IMR-90 (cell line): ENCODE measurements at regions not wholly inside any gene's neighbourhood (a gene's known extent, or its start where the extent isn't known, plus 50 kb on each side); places are given as distances from the start of the nearest gene placed in this dataset.

Source experiments
- ATAC-seq: fragments of 200-7000 bp; cut with Tn5 transposase; 2 replicates; pipeline ENCODE4 v1.9.1; 2020; ENCODE audit warnings: low read depth, mild to moderate bottlenecking, moderate library complexity
- BruUV-seq: library from RNA; stranded (reverse); fragments of 400-500 nt; replicated peaks from 2 replicates; lab custom pipeline; 2021; lab: Mats Ljungman, UMichigan
- CTCF ChIA-PET: fragments of 300-600 bp; formaldehyde crosslinking; extraction: SDS; loops from one replicate; lab custom pipeline; 2021; ENCODE audit warnings: antibody characterized with exemption; lab: Yijun Ruan, JAX
- POLR2A ChIA-PET: fragments of 300-600 bp; sonication (Branson Sonifier 250); formaldehyde crosslinking; loops from one replicate; lab custom pipeline; 2022; ENCODE audit warnings: antibody characterized with exemption; ENCODE audit not compliant: unreplicated experiment; lab: Charles Lee
- DNase-seq: peaks from one replicate; pipeline ENCODE4 v3.0.0; 2013
- H2AFZ ChIP-seq: replicated peaks from 2 replicates; pipeline ENCODE3; 2013; ENCODE audit warnings: low read length, mild to moderate bottlenecking; ENCODE audit not compliant: poor library complexity
- H2AK5ac ChIP-seq: 2 replicates; pipeline ENCODE4 v1.6.1; 2013; ENCODE audit warnings: low read depth, low read length, inconsistent platforms
- H2AK9ac ChIP-seq: replicated peaks from 2 replicates; pipeline ENCODE3; 2013; ENCODE audit warnings: mild to moderate bottlenecking, low read depth, low read length, moderate library complexity; ENCODE audit not compliant: poor library complexity
- H2BK120ac ChIP-seq: 2 replicates; pipeline ENCODE4 v1.6.1; 2013; ENCODE audit warnings: low read depth, low read length, inconsistent platforms
- H2BK15ac ChIP-seq: 3 replicates; pipeline ENCODE4 v1.6.1; 2013; ENCODE audit warnings: low read depth, low read length, inconsistent platforms
- H2BK20ac ChIP-seq: 2 replicates; pipeline ENCODE4 v1.6.1; 2013; ENCODE audit warnings: low read depth, mild to moderate bottlenecking, inconsistent platforms, low read length, moderate library complexity
- H2BK5ac ChIP-seq: 2 replicates; pipeline ENCODE4 v1.6.1; 2013; ENCODE audit warnings: mild to moderate bottlenecking, low read depth, low read length, inconsistent platforms; ENCODE audit not compliant: poor library complexity, severe bottlenecking
- H3K14ac ChIP-seq: replicated peaks from 2 replicates; pipeline ENCODE4 v1.6.1; 2013; ENCODE audit warnings: low read depth, low read length, inconsistent platforms
- H3K18ac ChIP-seq: 2 replicates; pipeline ENCODE4 v1.6.1; 2013; ENCODE audit warnings: low read depth, low read length, control low read depth
- H3K23ac ChIP-seq: 2 replicates; pipeline ENCODE4 v1.6.1; 2013; ENCODE audit warnings: low read depth, low read length, inconsistent platforms
- H3K27ac ChIP-seq: 2 replicates; pipeline ENCODE4 v1.5.1; 2013; ENCODE audit warnings: mild to moderate bottlenecking, control low read depth, low read length; ENCODE audit not compliant: insufficient read depth
- H3K27me3 ChIP-seq: 2 replicates; pipeline ENCODE4 v1.6.1; 2013; ENCODE audit warnings: low read length; ENCODE audit not compliant: control insufficient read depth, insufficient read depth
- H3K36me3 ChIP-seq: 2 replicates; pipeline ENCODE4 v1.6.1; 2013; ENCODE audit warnings: low read length, mixed read lengths; ENCODE audit not compliant: control insufficient read depth, insufficient read depth
- H3K4ac ChIP-seq: 2 replicates; pipeline ENCODE4 v1.6.1; 2013; ENCODE audit warnings: low read depth, low read length, inconsistent platforms
- H3K4me1 ChIP-seq: 2 replicates; pipeline ENCODE4 v1.6.1; 2013; ENCODE audit warnings: low read length, mixed read lengths; ENCODE audit not compliant: control insufficient read depth, insufficient read depth
- H3K4me2 ChIP-seq: 2 replicates; pipeline ENCODE4 v1.6.1; 2013; ENCODE audit warnings: low read depth, mild to moderate bottlenecking, control low read depth, low read length, moderate library complexity
- H3K4me3 ChIP-seq: 2 replicates; pipeline ENCODE4 v1.5.1; 2013; ENCODE audit warnings: low read depth, mild to moderate bottlenecking, control low read depth, low read length, moderate library complexity; ENCODE audit not compliant: insufficient read depth
- H3K56ac ChIP-seq: 2 replicates; pipeline ENCODE4 v1.6.1; 2013; ENCODE audit warnings: low read length, inconsistent platforms; ENCODE audit not compliant: insufficient read depth; ENCODE audit errors: extremely low read depth
- H3K79me1 ChIP-seq, 2 experiments: 2 replicates each; pipeline ENCODE4 v1.6.1; 2013; ENCODE audit warnings: low read length in 2 of 2, inconsistent platforms in 1 of 2, low read depth in 1 of 2
- H3K9ac ChIP-seq: 2 replicates; pipeline ENCODE4 v1.6.1; 2013; ENCODE audit warnings: low read depth, low read length, control low read depth
- H3K9me1 ChIP-seq: 2 replicates; pipeline ENCODE4 v1.6.1; 2013; ENCODE audit warnings: low read length, inconsistent platforms; ENCODE audit not compliant: insufficient read depth
- H3K9me3 ChIP-seq: 2 replicates; pipeline ENCODE4 v1.6.1; 2013; ENCODE audit warnings: low read length; ENCODE audit not compliant: control insufficient read depth, insufficient read depth
- H4K20me1 ChIP-seq: 2 replicates; pipeline ENCODE4 v1.6.1; 2013; ENCODE audit warnings: low read length, inconsistent platforms; ENCODE audit not compliant: insufficient read depth
- H4K5ac ChIP-seq: 2 replicates; pipeline ENCODE4 v1.6.1; 2013; ENCODE audit warnings: mild to moderate bottlenecking, low read depth, low read length, control low read depth
- H4K8ac ChIP-seq, 2 experiments: 2 replicates each; pipeline ENCODE4 v1.6.1; 2013; ENCODE audit warnings: low read depth in 2 of 2, low read length in 2 of 2, control low read depth in 1 of 2, inconsistent platforms in 1 of 2
- H4K91ac ChIP-seq: 2 replicates; pipeline ENCODE4 v1.6.1; 2013; ENCODE audit warnings: low read depth, low read length, inconsistent platforms; ENCODE audit not compliant: insufficient read depth
- CEBPB ChIP-seq: IDR thresholded peaks from 2 replicates; pipeline ENCODE4 v1.6.1; 2012; ENCODE audit warnings: low read depth, low read length, improper control_type of control experiment
- WGBS, 2 experiments: methylation state at CpG; one replicate each; pipeline versions ENCODE4 v1.1.5 to v1.1.7; 2013; ENCODE audit warnings: missing lambda C conversion rate in 2 of 2; ENCODE audit not compliant: insufficient read length in 1 of 2; ENCODE audit errors: extremely low coverage in 2 of 2; 5-methylcytosine and 5-hydroxymethylcytosine counted together
- dilution Hi-C: fragments of 300-500 bp; cut with HindIII; formaldehyde crosslinking; loops from one replicate; pipeline ENCODE4 v1.14.3; 2018; ENCODE audit warnings: low sequenced_read_pairs; ENCODE audit not compliant: unreplicated experiment
- in situ Hi-C: fragments of 300-500 bp; cut with MboI; formaldehyde crosslinking; loops from 3 replicates; pipeline ENCODE4 v1.14.3; 2019; ENCODE audit warnings: low sequenced_read_pairs, inconsistent platforms, mixed read lengths
- intact Hi-C: fragments of 100-400 bp; cut with micrococcal nuclease; formaldehyde crosslinking; loops from 2 replicates; pipeline ENCODE4 v1.10.0; 2022

GRCh38 chr7:27312820-27313219 is 70.2 kb downstream of the EVX1 start:
- H3K4me1 ChIP-seq: no peaks in the 10 kb centered on the region
- no peak for TF ChIP-seq CEBPB
- no peak overlapping the region for H3K56ac ChIP-seq
- no peaks in the 10 kb centered on the region for H3K9me3 ChIP-seq
- no peak for ATAC-seq
- H2BK15ac ChIP-seq: no peak overlapping the region
- H4K20me1 ChIP-seq: no peaks in the 10 kb centered on the region
- ChIA-PET POLR2A (no interaction called here), CTCF (no interaction called here)
- 83% methylated on average over 1 of the region's 4 CpGs; no CpG with 5 or more reads in 1 of the 2 experiments for WGBS, 2 experiments
- no peaks in the 10 kb centered on the region for H3K79me1 ChIP-seq
- no peaks in the 10 kb centered on the region for H3K9me1 ChIP-seq
- DNase-seq: no peak
- H2AFZ ChIP-seq: no peak overlapping the region
- intact Hi-C loops: no loop called here
- H2AK5ac ChIP-seq: no peak overlapping the region
- dilution Hi-C loops: no loop called here
- H3K4ac ChIP-seq: no peak overlapping the region
- no peak overlapping the region for H2BK120ac ChIP-seq
- H3K23ac ChIP-seq: no peak overlapping the region
- no peaks in the 10 kb centered on the region for H3K36me3 ChIP-seq
- in situ Hi-C loops: no loop called here
- no peak overlapping the region for H3K9ac ChIP-seq
- no peak overlapping the region for H4K8ac ChIP-seq
- no peak overlapping the region for H3K4me3 ChIP-seq
- H2AK9ac ChIP-seq: no peak overlapping the region
- no peak overlapping the region for H3K18ac ChIP-seq
- H4K5ac ChIP-seq: no peak overlapping the region
- peaks cover 7% of the 10 kb centered on the region for H3K27me3 ChIP-seq
- no peak overlapping the region for H2BK5ac ChIP-seq
- no peak overlapping the region for H3K27ac ChIP-seq
- H3K4me2 ChIP-seq: no peak overlapping the region
- no peak overlapping the region for H4K91ac ChIP-seq
- H2BK20ac ChIP-seq: no peak overlapping the region
- no TSS peak for BruUV-seq
- no peak overlapping the region for H3K14ac ChIP-seq
